ENCODE measurements at regions not wholly inside any gene's neighbourhood (a gene's known extent, or its start where the extent isn't known, plus 50 kb on each side); places are given as distances from the start of the nearest gene placed in this dataset.

- no peak overlapping the region for H3K4me3 ChIP-seq
- H3K27ac ChIP-seq: no peak overlapping the region
Measured at GRCh38 chr5:12343558-12343957, 439.3 kb upstream of the CTNND2 start.

- Histone ChIP-seq H3K27ac (no peak overlapping the region), H3K4me3 (no peak overlapping the region)
Measured at GRCh38 chr5:12335938-12336337, 431.7 kb upstream of the CTNND2 start.

GRCh38 chr5:12332480-12332879 lies 428.2 kb upstream of the CTNND2 start:
- Histone ChIP-seq H3K4me3 (no peak overlapping the region), H3K27ac (no peak overlapping the region)

GRCh38 chr5:12330993-12331588 lies 426.8 kb upstream of the CTNND2 start:
- Histone ChIP-seq H3K27ac (no peak overlapping the region), H3K4me3 (no peak overlapping the region)

GRCh38 chr5:12330381-12330780 lies 426.1 kb upstream of the CTNND2 start:
- H3K4me3 ChIP-seq: no peak overlapping the region
- H3K27ac ChIP-seq: no peak overlapping the region

- H3K4me3 ChIP-seq: no peak overlapping the region
- H3K27ac ChIP-seq: no peak overlapping the region
Measured at GRCh38 chr5:12323637-12324229, 419.5 kb upstream of the CTNND2 start.

GRCh38 chr5:12322042-12322441 lies 417.8 kb upstream of the CTNND2 start:
- Histone ChIP-seq H3K4me3 (no peak overlapping the region), H3K27ac (no peak overlapping the region)

- Histone ChIP-seq H3K27ac (no peak overlapping the region), H3K4me3 (no peak overlapping the region)
Measured at GRCh38 chr5:12320331-12320730, 416.1 kb upstream of the CTNND2 start.

GRCh38 chr5:12316812-12317211 lies 412.6 kb upstream of the CTNND2 start:
- H3K27ac ChIP-seq: no peak overlapping the region
- no peak overlapping the region for H3K4me3 ChIP-seq

- no peak overlapping the region for H3K4me3 ChIP-seq
- no peak overlapping the region for H3K27ac ChIP-seq
Measured at GRCh38 chr5:12315461-12315860, 411.2 kb upstream of the CTNND2 start.

GRCh38 chr5:12313602-12314001 lies 409.4 kb upstream of the CTNND2 start:
- Histone ChIP-seq H3K4me3 (no peak overlapping the region), H3K27ac (no peak overlapping the region)

- no peak overlapping the region for H3K4me3 ChIP-seq
- no peak overlapping the region for H3K27ac ChIP-seq
Measured at GRCh38 chr5:12312343-12312742, 408.1 kb upstream of the CTNND2 start.

- no peak overlapping the region for H3K4me3 ChIP-seq
- H3K27ac ChIP-seq: no peak overlapping the region
Measured at GRCh38 chr5:12294151-12294550, 389.9 kb upstream of the CTNND2 start.

GRCh38 chr5:12292610-12293204 lies 388.5 kb upstream of the CTNND2 start:
- Histone ChIP-seq H3K27ac (no peak overlapping the region), H3K4me3 (no peak overlapping the region)

GRCh38 chr5:12284604-12285003 lies 380.4 kb upstream of the CTNND2 start:
- Histone ChIP-seq H3K27ac (no peak overlapping the region), H3K4me3 (no peak overlapping the region)

GRCh38 chr5:12277504-12278192 lies 373.4 kb upstream of the CTNND2 start:
- no peak overlapping the region for H3K4me3 ChIP-seq
- H3K27ac ChIP-seq: no peak overlapping the region

- Histone ChIP-seq H3K4me3 (no peak overlapping the region), H3K27ac (no peak overlapping the region)
Measured at GRCh38 chr5:12274236-12274635, 370.0 kb upstream of the CTNND2 start.

- Histone ChIP-seq H3K27ac (no peak overlapping the region), H3K4me3 (no peak overlapping the region)
Measured at GRCh38 chr5:12272389-12272788, 368.1 kb upstream of the CTNND2 start.

- H3K27ac ChIP-seq: no peak overlapping the region
- no peak overlapping the region for H3K4me3 ChIP-seq
Measured at GRCh38 chr5:12270914-12271313, 366.7 kb upstream of the CTNND2 start.

- no peak overlapping the region for H3K27ac ChIP-seq
- no peak overlapping the region for H3K4me3 ChIP-seq
Measured at GRCh38 chr5:12269164-12269563, 364.9 kb upstream of the CTNND2 start.

- no peak overlapping the region for H3K4me3 ChIP-seq
- H3K27ac ChIP-seq: no peak overlapping the region
Measured at GRCh38 chr5:12258549-12258948, 354.3 kb upstream of the CTNND2 start.
